ENCODE measurements at regions not wholly inside any gene's neighbourhood (a gene's known extent, or its start where the extent isn't known, plus 50 kb on each side); places are given as distances from the start of the nearest gene placed in this dataset.

- H3K27me3 ChIP-seq (ENCODE audit: control insufficient read depth in 5 of 5, insufficient read depth in 4 of 5, low read length in 5 of 5) = peaks cover 0 to 3% (median 0%) of the 10 kb centered on the region in 5 donors
- H3K9ac ChIP-seq (ENCODE audit: low read length in 5 of 5) = no peak overlapping the region
- H3K27ac ChIP-seq (ENCODE audit: low read depth, low read length) = no peak overlapping the region
These were observed 294.4 kb downstream of the NPIPA8 start for GRCh38 chr16:18041864-18042834.

GRCh38 chr16:18039931-18040330 is 296.6 kb downstream of the NPIPA8 start:
- no peak overlapping the region for H3K9ac ChIP-seq (ENCODE audit: low read length in 5 of 5)
- H3K27me3 ChIP-seq (ENCODE audit: control insufficient read depth in 5 of 5, insufficient read depth in 4 of 5, low read length in 5 of 5) = peaks cover 0 to 3% (median 0%) of the 10 kb centered on the region in 5 donors
- no peaks in the 10 kb centered on the region for H3K4me1 ChIP-seq (ENCODE audit: control insufficient read depth in 5 of 5, insufficient read depth in 5 of 5, low read length in 5 of 5)
- H3K36me3 ChIP-seq (ENCODE audit: control insufficient read depth in 5 of 5, insufficient read depth in 5 of 5, low read length in 5 of 5) = no peaks in the 10 kb centered on the region
- H3K4me3 ChIP-seq (ENCODE audit: low read depth in 1 of 5, low read length in 5 of 5) = no peak overlapping the region
- no peak overlapping the region for H3K27ac ChIP-seq (ENCODE audit: low read depth, low read length)
- peaks cover 0 to 4% (median 0%) of the 10 kb centered on the region in 5 donors for H3K9me3 ChIP-seq (ENCODE audit: control insufficient read depth in 5 of 5, low read length in 5 of 5)

More at GRCh38 chr16:18041864-18042834, 294.4 kb downstream of the NPIPA8 start:
- no peaks in the 10 kb centered on the region for H3K36me3 ChIP-seq (ENCODE audit: control insufficient read depth in 5 of 5, insufficient read depth in 5 of 5, low read length in 5 of 5)
- H3K9me3 ChIP-seq (ENCODE audit: control insufficient read depth in 5 of 5, low read length in 5 of 5) = no peaks in the 10 kb centered on the region
- no peaks in the 10 kb centered on the region for H3K4me1 ChIP-seq (ENCODE audit: control insufficient read depth in 5 of 5, insufficient read depth in 5 of 5, low read length in 5 of 5)
- no peak overlapping the region for H3K4me3 ChIP-seq (ENCODE audit: low read depth in 1 of 5, low read length in 5 of 5)

- H3K9me3 ChIP-seq (ENCODE audit: control insufficient read depth in 5 of 5, low read length in 5 of 5) = peaks cover 0 to 4% (median 0%) of the 10 kb centered on the region in 5 donors
- no peaks in the 10 kb centered on the region for H3K36me3 ChIP-seq (ENCODE audit: control insufficient read depth in 5 of 5, insufficient read depth in 5 of 5, low read length in 5 of 5)
- H3K4me3 ChIP-seq (ENCODE audit: low read depth in 1 of 5, low read length in 5 of 5) = no peak overlapping the region
- H3K27me3 ChIP-seq (ENCODE audit: control insufficient read depth in 5 of 5, insufficient read depth in 4 of 5, low read length in 5 of 5) = peaks cover 0 to 3% (median 0%) of the 10 kb centered on the region in 5 donors
- H3K4me1 ChIP-seq (ENCODE audit: control insufficient read depth in 5 of 5, insufficient read depth in 5 of 5, low read length in 5 of 5) = no peaks in the 10 kb centered on the region
- no peak overlapping the region for H3K27ac ChIP-seq (ENCODE audit: low read depth, low read length)
- H3K9ac ChIP-seq (ENCODE audit: low read length in 5 of 5) = no peak overlapping the region
These were observed 299.5 kb downstream of the NPIPA8 start for GRCh38 chr16:18037051-18037450.

GRCh38 chr16:18024611-18025010 is 311.9 kb downstream of the NPIPA8 start:
- H3K4me1 ChIP-seq (ENCODE audit: control insufficient read depth in 5 of 5, insufficient read depth in 5 of 5, low read length in 5 of 5) = peaks cover 2 to 15% (median 10%) of the 10 kb centered on the region in 5 donors
- H3K9ac ChIP-seq (ENCODE audit: low read length in 5 of 5) = no peak overlapping the region
- peaks cover 0 to 6% (median 2%) of the 10 kb centered on the region in 5 donors for H3K27me3 ChIP-seq (ENCODE audit: control insufficient read depth in 5 of 5, insufficient read depth in 4 of 5, low read length in 5 of 5)
- no peaks in the 10 kb centered on the region for H3K36me3 ChIP-seq (ENCODE audit: control insufficient read depth in 5 of 5, insufficient read depth in 5 of 5, low read length in 5 of 5)
- H3K9me3 ChIP-seq (ENCODE audit: control insufficient read depth in 5 of 5, low read length in 5 of 5) = no peaks in the 10 kb centered on the region
- H3K4me3 ChIP-seq (ENCODE audit: low read depth in 1 of 5, low read length in 5 of 5) = no peak overlapping the region
- H3K27ac ChIP-seq (ENCODE audit: low read depth, low read length) = no peak overlapping the region

GRCh38 chr16:18018376-18018775 is 318.2 kb downstream of the NPIPA8 start:
- no peak overlapping the region for H3K9ac ChIP-seq (ENCODE audit: low read length in 5 of 5)
- H3K4me1 ChIP-seq (ENCODE audit: control insufficient read depth in 5 of 5, insufficient read depth in 5 of 5, low read length in 5 of 5) = peaks cover 0 to 24% (median 5%) of the 10 kb centered on the region in 5 donors
- peaks cover 0 to 14% (median 0%) of the 10 kb centered on the region in 5 donors for H3K27me3 ChIP-seq (ENCODE audit: control insufficient read depth in 5 of 5, insufficient read depth in 4 of 5, low read length in 5 of 5)
- no peaks in the 10 kb centered on the region for H3K36me3 ChIP-seq (ENCODE audit: control insufficient read depth in 5 of 5, insufficient read depth in 5 of 5, low read length in 5 of 5)
- no peak overlapping the region for H3K4me3 ChIP-seq (ENCODE audit: low read depth in 1 of 5, low read length in 5 of 5)
- H3K27ac ChIP-seq (ENCODE audit: low read depth, low read length) = no peak overlapping the region
- H3K9me3 ChIP-seq (ENCODE audit: control insufficient read depth in 5 of 5, low read length in 5 of 5) = no peaks in the 10 kb centered on the region

GRCh38 chr16:18013863-18014262 is 322.7 kb downstream of the NPIPA8 start:
- H3K9ac ChIP-seq (ENCODE audit: low read length in 5 of 5) = no peak overlapping the region
- no peak overlapping the region for H3K4me3 ChIP-seq (ENCODE audit: low read depth in 1 of 5, low read length in 5 of 5)
- H3K4me1 ChIP-seq (ENCODE audit: control insufficient read depth in 5 of 5, insufficient read depth in 5 of 5, low read length in 5 of 5) = peaks cover 0 to 13% (median 3%) of the 10 kb centered on the region in 5 donors
- H3K9me3 ChIP-seq (ENCODE audit: control insufficient read depth in 5 of 5, low read length in 5 of 5) = peaks cover 0 to 3% (median 0%) of the 10 kb centered on the region in 5 donors
- peaks cover 0 to 11% (median 0%) of the 10 kb centered on the region in 5 donors for H3K27me3 ChIP-seq (ENCODE audit: control insufficient read depth in 5 of 5, insufficient read depth in 4 of 5, low read length in 5 of 5)
- H3K36me3 ChIP-seq (ENCODE audit: control insufficient read depth in 5 of 5, insufficient read depth in 5 of 5, low read length in 5 of 5) = no peaks in the 10 kb centered on the region
- H3K27ac ChIP-seq (ENCODE audit: low read depth, low read length) = no peak overlapping the region

GRCh38 chr16:18008356-18008755 is 328.2 kb downstream of the NPIPA8 start:
- no peak overlapping the region for H3K27ac ChIP-seq (ENCODE audit: low read depth, low read length)
- H3K9me3 ChIP-seq (ENCODE audit: control insufficient read depth in 5 of 5, low read length in 5 of 5) = peaks cover 0 to 3% (median 0%) of the 10 kb centered on the region in 5 donors
- no peak overlapping the region for H3K9ac ChIP-seq (ENCODE audit: low read length in 5 of 5)
- peaks cover 0 to 3% (median 0%) of the 10 kb centered on the region in 5 donors for H3K27me3 ChIP-seq (ENCODE audit: control insufficient read depth in 5 of 5, insufficient read depth in 4 of 5, low read length in 5 of 5)
- H3K4me1 ChIP-seq (ENCODE audit: control insufficient read depth in 5 of 5, insufficient read depth in 5 of 5, low read length in 5 of 5) = no peaks in the 10 kb centered on the region
- H3K4me3 ChIP-seq (ENCODE audit: low read depth in 1 of 5, low read length in 5 of 5) = no peak overlapping the region
- H3K36me3 ChIP-seq (ENCODE audit: control insufficient read depth in 5 of 5, insufficient read depth in 5 of 5, low read length in 5 of 5) = no peaks in the 10 kb centered on the region

- Histone ChIP-seq H3K9ac (ENCODE audit: low read length in 5 of 5) (no peak overlapping the region), H3K4me3 (ENCODE audit: low read depth in 1 of 5, low read length in 5 of 5) (no peak overlapping the region), H3K27me3 (ENCODE audit: control insufficient read depth in 5 of 5, insufficient read depth in 4 of 5, low read length in 5 of 5) (no peaks in the 10 kb centered on the region), H3K36me3 (ENCODE audit: control insufficient read depth in 5 of 5, insufficient read depth in 5 of 5, low read length in 5 of 5) (no peaks in the 10 kb centered on the region), H3K27ac (ENCODE audit: low read depth, low read length) (no peak overlapping the region), H3K4me1 (ENCODE audit: control insufficient read depth in 5 of 5, insufficient read depth in 5 of 5, low read length in 5 of 5) (no peaks in the 10 kb centered on the region), H3K9me3 (ENCODE audit: control insufficient read depth in 5 of 5, low read length in 5 of 5) (no peaks in the 10 kb centered on the region)
These were observed 333.5 kb downstream of the NPIPA8 start for GRCh38 chr16:18003033-18003432.

GRCh38 chr16:17998996-17999395 is 337.5 kb downstream of the NPIPA8 start:
- Histone ChIP-seq H3K4me3 (ENCODE audit: low read depth in 1 of 5, low read length in 5 of 5) (no peak overlapping the region), H3K36me3 (ENCODE audit: control insufficient read depth in 5 of 5, insufficient read depth in 5 of 5, low read length in 5 of 5) (no peaks in the 10 kb centered on the region), H3K27me3 (ENCODE audit: control insufficient read depth in 5 of 5, insufficient read depth in 4 of 5, low read length in 5 of 5) (peaks cover 0 to 3% (median 1%) of the 10 kb centered on the region in 5 donors), H3K9me3 (ENCODE audit: control insufficient read depth in 5 of 5, low read length in 5 of 5) (no peaks in the 10 kb centered on the region), H3K27ac (ENCODE audit: low read depth, low read length) (no peak overlapping the region), H3K4me1 (ENCODE audit: control insufficient read depth in 5 of 5, insufficient read depth in 5 of 5, low read length in 5 of 5) (no peaks in the 10 kb centered on the region), H3K9ac (ENCODE audit: low read length in 5 of 5) (no peak overlapping the region)

- Histone ChIP-seq H3K27me3 (ENCODE audit: control insufficient read depth in 5 of 5, insufficient read depth in 4 of 5, low read length in 5 of 5) (peaks cover 0 to 4% (median 2%) of the 10 kb centered on the region in 5 donors), H3K9me3 (ENCODE audit: control insufficient read depth in 5 of 5, low read length in 5 of 5) (no peaks in the 10 kb centered on the region), H3K4me1 (ENCODE audit: control insufficient read depth in 5 of 5, insufficient read depth in 5 of 5, low read length in 5 of 5) (no peaks in the 10 kb centered on the region), H3K36me3 (ENCODE audit: control insufficient read depth in 5 of 5, insufficient read depth in 5 of 5, low read length in 5 of 5) (no peaks in the 10 kb centered on the region), H3K9ac (ENCODE audit: low read length in 5 of 5) (no peak overlapping the region), H3K4me3 (ENCODE audit: low read depth in 1 of 5, low read length in 5 of 5) (no peak overlapping the region), H3K27ac (ENCODE audit: low read depth, low read length) (no peak overlapping the region)
These were observed 338.0 kb downstream of the NPIPA8 start for GRCh38 chr16:17998550-17998949.
